ENCODE measurements at regions not wholly inside any gene's neighbourhood (a gene's known extent, or its start where the extent isn't known, plus 50 kb on each side); places are given as distances from the start of the nearest gene placed in this dataset.
A peak's percentile ranks its signal among the peaks of the same experiment; 100 is the strongest.

DNA sequence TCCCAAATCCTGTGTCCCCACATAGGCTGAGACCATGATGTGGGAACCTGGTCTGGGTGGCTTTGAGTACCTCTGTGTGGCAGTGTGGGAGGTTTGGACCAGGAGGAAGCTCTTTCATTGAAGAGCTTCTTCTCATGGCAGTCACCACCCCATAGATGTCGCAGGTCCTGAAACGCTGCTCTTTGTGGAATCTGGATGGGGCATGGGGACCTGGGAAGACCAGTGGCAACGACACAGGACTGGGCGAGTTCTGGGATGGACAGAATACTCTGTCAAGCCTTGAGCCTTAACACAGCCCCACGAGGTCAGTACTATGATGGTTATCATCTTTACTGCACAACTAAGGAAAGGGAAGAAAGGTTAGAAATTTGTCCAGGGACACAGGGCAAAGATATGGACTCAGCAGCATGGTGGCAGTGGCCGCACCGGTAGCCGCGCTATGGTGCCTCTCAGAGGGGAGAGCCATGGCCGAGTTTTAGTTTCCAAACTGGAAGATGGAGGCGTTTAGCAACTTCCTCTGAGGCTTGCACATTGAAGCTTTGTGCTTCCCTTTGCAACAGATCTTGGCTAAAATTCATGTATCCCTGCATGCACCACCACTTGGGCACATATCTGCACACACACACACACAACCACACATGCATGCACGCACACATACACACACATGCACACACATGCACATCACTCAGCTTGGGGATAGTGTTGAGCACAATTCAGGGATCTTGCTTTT lies 117.7 kb upstream of the C1orf174 start:
- no peak for DNase-seq

DNA sequence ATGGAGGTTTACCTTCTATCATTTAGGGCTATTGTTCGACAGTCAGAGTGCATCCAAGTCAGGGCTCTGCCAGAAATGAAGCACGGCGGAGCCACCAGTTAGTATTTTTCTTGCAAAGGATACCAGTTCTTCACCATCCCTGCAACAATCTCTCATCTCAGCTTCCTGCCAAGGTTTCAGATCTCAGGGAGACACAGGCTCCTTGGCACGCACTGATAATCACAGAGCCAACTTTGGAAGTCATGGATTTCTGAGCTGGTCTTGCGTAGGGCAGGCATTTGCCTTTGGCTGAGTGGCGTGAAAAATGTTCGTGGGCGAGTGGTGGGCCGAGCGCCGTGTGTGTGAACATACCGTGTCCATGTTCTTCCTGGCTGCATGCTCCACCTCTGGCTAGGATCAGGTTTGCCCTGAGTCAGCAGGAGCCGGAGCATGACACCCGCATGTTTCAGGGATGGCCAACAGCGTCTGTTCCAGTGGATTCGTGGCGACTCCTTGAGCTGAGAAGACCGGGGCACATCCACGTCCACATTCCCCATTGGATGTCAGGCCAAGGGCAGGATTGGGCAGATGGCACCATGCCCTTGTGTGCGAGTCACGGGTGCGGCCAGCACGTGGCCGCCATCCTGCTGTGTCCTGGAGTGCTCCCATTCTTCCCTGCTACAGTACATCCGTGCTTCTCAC lies 118.5 kb upstream of the C1orf174 start:
- peak; percentile 59 for DNase-seq

DNA sequence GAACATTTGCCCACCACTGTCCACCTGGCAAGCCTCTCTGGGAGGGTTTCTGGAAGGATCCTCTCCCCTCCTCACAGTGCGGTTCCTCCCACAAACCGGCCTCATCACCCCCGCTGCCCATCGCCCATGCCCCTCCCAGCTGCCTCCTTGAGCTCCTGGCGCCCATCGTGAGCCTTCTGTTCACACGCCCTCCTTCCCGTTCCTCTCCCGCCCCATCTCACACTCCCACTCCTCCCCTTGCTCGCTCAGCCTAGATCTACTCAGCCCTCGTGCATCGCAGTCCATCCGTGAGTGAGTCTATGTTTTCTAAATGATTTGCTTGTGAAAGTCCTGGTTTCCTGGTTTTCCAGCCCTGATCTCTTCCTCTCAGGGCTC lies 119.1 kb upstream of the C1orf174 start:
- DNase-seq, result no peak

DNA sequence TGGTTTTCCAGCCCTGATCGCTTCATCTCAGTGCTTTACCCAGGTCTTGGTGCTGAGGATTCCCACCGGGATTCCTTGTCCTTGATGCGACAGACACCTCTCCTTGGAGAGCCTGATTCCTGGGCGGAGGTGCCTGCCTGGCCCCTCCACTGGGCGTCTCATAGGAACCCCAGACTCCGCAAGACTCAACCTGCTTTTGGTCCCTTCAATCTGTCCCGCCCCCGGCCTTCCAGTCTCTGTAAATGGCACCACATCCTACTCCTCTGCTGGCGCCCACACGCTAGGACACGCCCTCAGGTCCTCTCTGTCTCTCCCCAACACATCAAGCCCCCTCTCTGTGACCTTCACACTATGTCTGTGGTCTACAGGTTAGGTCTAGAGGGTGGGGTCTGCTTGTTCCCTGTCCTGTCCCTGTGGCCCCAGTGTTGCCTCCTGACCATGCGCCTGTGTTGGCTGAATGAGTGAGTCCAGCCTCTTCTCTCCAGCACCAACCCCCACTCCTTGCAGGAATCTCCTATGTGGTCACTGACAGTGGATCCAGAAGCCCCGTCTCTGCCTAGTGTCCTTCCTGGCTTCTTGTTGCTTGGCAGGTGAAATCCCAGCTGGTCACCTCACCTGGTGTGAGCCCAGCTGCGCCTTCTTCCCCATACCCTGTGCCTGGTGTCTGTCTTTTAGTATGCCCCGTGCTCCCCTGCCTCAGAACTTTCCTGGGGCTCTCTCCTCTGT lies 119.7 kb upstream of the C1orf174 start:
- DNase-seq, result no peak

DNA sequence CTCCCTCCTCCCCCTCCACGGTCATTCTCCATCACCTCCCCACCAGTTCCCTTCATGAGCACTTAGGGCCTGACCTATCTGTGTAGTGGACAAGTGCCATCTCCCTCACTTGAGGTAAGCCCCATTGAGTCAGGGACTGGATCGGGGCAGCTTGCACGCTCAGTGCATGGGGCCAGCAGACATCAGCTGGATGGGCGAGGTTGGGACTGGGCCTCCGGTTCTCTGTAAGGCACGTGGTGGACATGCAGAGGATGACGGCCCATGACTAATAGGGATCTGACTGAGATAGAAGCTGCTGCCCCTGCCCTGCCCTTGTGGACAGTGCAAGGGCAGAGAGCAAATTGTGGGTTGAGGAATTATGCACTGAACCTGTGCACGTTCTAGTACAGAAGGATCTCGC lies 120.4 kb upstream of the C1orf174 start:
- no peak for DNase-seq

DNA sequence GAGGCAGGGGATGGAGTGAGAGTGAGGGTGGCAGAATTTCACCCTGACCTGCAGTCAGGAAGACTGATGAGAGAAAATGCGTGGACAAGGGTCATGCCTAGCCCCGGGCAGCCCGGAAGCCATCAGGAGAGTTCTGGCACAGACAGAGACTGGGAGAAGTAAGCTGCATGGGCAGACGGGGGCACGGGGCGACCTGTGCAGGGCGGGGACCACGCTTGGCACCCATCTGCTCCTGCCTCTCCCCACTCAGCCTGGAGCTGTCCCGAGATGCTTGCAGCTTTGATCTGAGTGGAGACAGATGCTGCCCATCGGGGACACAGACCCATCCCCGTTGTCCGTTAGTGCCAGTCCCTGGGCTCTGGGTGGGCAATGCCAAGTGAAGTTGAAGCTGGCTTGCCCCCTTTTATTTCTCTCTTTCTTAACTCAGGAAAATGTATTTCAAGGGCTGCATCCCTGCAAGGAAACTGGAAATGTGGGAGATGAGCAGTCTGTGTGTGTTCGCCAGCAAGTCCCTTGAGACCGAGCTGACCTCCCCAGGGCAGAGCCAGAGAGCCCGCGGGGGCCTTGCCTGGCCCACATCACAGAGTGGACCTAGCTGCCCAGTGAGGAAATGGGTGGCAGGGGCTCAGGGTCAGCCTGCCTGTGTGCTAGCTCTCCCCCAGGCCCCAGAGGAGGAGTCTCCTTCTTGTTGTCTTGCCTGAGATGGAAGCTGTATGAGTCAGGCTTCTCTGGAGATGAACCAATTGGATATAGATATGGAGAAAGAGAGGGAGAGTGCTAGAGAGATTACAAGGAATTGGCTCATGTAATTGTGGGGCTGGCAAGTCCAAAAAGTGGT lies 121.3 kb upstream of the C1orf174 start:
- no peak for DNase-seq

DNA sequence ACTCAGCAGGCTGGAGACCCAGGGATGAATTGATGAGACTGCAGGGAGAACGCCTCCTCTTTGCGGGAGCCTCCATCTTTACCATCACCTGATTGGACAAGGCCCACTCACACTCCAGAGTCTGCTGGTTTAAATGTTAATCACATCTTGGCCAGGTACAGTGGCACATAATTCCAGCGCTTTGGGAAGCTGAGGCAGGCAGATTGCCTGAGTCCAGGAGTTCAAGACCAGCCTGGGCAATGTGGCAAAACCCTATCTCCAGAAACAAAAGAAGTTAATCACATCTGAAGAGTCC lies 121.8 kb upstream of the C1orf174 start:
- no peak for DNase-seq

DNA sequence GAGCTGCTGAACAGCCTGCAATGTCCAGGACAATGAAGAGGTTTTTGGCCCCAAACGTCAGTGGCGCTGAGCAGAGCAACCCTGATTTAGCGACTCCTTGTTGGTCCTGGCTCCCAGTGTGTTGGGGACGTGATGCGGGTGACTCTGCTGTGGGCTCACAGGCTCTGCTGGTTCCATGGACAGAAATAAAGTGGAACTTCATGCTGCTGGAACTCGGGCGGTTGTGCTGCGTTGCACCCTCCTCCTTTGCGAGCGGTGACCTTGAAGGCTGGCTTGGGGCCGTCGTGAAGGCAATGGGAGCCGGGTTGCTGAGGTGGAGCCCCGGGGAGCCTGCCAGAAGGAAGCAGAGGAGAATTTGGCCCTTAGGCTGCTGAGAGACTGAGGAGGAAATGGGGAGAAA lies 122.6 kb upstream of the C1orf174 start:
- no peak for DNase-seq

DNA sequence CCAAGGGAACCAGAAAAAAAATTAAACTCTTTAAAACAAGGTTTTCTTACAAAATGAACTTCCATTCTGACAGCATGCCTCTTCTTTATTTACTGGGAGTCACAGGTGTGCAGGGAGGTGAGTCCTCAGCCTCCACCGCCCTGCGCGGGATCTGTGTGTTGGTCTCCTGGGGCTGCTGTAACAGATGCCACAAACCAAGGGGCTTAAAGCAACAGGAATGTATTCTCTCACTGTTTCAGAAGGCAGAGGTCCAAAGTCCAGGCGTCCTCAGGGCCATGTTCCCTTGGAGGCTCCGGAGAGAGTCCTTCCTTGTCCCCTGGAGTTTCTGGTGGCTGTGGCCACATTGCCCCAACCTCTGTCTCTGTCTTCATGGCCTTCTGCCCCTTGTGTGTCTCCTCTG lies 123.6 kb upstream of the C1orf174 start:
- DNase-seq, result no peak

DNA sequence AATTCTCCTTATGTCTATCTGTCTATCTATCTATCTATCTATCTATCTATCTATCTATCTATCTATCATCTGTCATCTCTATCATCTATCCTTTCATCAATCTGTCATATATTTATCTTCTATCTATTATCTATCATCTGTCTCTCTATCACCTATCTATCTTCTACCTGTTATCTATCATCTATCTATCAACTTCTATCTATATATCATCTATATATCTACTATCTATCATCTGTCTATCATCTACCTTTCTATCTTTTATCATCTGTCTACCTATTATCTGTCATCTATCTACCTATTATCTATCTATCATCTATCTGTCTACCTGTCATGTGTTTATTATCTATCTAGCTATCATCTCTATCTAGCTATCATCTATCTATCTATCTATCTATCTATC lies 124.7 kb upstream of the C1orf174 start:
- no peak for DNase-seq

DNA sequence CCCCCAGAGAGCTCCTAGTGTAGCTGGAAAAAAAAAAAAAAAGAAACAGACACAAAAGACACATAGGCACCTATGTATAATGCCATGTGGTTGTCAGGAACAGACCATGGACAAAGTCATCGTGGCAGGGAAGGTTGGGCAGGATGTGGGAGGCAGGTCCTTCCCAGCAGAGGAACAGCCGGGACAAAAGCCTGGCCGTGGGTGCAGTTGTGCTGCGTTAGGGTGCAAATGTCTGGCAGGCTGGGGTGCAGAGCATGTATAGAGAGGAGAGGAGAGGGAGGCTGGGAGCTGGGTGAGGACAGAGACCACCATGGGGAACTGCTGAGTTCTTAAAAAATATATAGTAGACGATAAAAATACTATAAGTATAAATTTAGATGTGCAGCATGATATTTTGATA lies 125.7 kb upstream of the C1orf174 start:
- DNase-seq, result no peak

DNA sequence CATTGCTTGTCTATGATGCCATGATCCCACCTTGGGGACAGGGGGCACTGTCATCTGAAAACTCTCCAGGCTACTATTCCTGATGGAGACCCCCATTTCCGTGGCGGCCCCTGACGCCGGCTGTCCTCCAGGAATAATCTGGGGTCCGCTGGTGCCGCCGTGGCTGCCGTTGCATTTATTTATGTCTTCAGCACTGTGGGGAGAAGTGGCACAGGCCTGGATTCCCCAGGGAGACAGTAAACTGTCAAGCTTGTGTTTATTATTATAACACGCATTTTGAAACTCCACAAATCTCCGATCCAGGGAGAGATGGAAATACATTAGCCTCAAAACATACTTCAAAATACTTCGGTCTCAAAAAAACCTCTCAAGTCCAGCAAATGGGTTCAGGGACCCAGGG lies 126.9 kb upstream of the C1orf174 start:
- no peak for DNase-seq

DNA sequence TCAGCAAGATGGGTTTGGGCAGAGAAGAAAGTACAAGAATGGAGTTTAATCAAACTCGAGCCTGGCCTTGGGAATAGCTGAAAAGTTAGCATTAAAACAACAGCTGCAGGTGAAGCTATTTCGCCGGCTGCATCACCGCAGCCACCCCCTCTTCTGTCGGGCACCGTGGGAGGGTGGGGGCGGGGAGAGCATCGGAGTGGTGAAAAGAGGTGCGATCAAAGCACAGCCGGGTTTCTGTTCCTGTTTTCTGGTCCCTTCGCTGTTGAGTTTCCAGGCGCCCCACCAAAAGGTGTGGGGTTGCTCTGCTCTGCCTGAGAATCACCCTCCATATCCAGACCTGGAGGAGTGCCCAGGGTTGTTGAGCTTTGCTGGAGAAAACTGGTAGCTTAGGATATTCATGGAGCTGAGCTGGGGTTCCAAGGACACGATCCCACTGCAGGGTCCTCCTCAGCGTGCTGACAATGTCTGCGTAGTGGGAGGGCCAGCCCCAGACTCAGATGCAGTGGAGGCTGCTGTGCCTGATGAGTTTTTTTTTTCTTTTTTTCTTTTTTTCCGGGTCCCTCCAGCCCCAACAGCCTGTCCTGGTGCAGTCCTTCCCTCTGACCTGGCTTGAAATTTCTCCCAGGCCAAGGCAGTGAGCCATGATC lies 127.5 kb upstream of the C1orf174 start:
- DNase-seq, result no peak

DNA sequence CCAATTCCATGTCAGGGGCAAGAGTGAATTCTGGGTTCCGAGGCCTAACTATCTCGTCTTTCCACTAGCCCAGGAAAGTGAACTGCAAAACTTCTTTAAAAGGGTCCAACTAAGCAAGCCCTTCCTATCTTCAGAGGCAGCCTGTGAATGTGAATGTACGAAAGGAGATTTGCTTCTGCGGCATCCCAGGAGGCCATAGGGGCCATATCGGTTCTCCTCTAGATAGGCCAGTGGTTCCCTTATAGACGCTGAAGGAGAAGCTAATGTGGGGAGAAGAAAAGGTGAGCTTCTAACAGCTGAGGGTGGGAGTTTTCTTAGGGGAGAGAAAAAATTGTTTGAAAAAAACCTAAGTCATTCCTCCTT lies 128.0 kb upstream of the C1orf174 start:
- DNase-seq, result no peak

DNA sequence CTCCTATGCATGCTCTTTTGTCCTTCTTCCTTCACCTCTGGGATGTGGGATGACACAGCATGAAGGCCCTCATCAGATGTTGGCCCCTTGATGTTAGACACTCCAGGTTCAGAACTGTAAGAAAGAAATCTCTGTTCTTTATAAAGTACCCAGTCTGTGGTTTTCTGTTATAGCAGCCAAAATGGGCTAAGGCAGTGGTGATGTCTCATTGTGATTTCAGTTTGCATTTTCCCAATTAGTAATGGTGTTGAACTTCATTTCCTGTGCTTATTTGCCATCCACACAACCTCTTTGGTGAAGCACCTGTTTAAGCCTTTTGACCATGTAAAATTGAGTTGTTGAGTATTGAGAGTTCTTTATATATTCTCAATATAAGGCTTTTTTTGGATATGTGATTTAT lies 129.3 kb upstream of the C1orf174 start:
- no peak for DNase-seq

DNA sequence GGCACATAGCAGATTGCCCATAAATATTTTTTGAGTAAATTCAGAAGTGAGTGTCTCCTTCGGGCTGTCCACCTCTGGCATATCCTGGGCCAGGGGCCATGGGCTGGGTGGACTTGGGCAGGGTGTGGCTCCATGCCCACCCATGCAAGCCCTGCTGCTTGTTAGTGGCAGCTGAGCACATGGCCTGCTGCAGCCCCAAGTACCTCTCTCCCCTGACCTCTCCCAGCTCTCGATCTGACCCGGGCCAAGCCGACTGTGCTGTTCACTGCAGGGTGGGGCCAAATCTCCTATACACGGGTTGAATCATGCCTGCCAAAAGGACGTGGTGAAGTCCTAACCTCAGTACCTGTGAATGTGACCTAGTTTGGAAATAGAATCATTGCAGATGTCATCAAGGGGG lies 132.5 kb upstream of the C1orf174 start:
- no peak for DNase-seq

DNA sequence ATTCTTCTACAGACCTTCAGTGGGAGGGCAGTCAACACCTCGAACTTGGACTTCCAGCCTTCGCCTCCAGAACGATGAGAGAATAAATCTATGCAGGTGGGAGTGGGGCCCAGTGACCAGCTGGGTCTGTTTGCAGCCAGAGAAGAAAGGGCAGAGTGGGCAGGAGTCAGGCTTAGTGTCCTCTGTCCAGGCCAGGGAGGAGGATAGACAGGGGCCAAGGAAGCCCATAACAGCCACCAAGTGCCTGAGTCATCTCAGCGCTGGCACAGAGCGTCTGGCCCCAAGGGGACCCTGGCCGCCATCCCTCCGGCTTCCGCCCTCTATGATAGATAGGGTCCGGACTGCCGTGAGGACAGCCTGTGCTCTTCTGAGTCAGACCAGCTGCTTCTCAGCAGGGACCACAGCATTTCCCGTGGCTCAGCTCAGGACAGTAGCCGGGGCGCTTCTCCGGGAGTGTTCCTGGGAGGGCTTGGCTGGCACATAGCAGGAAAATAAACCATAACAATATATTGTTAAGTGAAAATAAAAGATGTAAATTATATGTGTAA lies 133.1 kb upstream of the C1orf174 start:
- no peak for DNase-seq

DNA sequence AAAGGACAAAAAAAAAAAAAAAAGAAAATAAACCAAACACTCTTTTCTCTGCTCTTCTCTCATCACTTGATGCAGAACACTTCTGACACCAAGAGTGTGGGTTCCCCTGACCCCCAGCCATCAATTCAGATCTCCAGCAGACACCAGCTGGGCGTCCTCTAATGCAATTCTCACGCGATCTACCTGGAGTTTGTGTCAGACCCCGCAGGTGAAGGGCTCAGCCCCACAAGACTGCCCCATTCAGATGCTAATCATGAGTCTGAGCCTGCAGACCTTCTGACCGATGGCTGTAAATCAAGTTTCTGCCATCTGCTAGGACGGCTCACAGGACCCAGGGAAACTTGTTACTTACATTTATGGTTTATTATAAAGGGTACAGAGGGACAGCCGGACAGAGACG lies 133.6 kb upstream of the C1orf174 start:
- no peak for DNase-seq

DNA sequence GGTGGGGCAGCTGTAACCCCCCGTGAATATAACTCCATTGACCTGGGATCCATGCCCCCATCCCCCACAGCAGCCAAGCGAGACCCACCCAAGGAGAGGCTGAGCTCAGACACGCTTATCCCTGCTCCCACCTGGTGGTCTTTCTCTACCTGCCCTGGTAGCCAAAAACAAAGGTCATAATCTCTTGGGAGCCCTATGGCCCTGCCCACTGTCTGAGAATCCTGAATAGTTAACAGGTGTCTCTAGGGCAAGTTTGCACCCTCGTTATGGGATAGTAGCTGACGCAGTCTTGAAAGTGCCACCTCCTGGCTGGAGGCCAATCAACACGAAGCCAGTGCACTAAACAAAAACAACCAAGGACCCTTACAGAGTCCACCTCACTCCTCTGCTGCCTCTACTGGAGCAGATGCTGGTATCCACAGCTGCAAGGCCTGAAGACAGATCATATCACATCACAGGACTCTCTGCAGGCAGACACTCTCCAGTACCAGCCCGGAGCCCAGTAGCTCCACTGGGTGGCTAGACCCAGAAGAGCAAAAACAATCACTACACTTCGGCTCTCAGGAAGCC lies 134.3 kb upstream of the C1orf174 start:
- no peak for DNase-seq

DNA sequence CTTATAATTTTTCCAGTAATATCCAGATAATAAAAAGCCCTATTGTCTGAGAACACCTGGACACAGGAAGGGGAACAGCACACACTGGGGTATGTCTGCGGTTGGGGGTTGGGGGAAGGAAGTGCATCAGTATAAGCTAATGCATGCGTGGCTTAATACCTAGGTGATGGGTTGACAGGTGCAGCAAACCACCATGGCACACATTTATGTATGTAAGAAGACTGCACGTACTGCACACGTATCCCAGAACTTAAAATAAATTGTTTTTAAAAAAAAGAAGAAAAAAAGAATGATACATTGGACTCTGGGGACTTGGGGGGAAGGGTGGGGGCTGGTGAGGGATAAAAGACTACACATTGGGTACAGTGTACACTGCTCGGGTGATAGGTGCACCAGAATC lies 144.9 kb upstream of the C1orf174 start:
- DNase-seq, result no peak

DNA sequence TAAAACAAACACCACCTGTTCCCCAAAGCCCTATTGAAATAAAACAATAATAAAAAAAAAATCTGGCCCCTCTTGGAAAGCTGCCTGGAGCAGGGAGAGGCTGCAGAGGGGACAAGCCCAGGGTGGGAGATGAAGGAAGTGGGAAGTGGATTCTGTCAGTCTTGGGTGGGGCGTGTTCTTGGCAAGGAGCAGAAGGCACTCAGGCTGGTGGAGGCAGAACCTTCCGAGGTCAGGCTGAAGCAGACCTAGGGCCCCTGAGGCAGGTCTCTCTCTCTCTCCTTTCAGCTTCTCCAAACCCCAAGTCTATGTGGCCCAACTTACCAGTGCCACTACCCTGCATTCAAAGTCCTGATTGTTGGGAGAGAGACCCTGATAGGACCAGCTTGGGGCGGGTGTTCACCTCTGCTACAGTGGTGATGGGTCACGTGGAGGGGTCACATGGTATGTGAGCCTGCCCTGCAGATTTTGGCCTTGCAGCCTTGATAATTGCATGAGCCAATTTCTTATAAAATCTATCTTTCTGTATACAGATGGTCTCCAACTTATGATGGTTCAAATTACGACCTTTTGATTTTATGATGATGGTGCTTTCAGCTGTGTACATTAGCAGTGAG lies 145.4 kb upstream of the C1orf174 start:
- no peak for DNase-seq

DNA sequence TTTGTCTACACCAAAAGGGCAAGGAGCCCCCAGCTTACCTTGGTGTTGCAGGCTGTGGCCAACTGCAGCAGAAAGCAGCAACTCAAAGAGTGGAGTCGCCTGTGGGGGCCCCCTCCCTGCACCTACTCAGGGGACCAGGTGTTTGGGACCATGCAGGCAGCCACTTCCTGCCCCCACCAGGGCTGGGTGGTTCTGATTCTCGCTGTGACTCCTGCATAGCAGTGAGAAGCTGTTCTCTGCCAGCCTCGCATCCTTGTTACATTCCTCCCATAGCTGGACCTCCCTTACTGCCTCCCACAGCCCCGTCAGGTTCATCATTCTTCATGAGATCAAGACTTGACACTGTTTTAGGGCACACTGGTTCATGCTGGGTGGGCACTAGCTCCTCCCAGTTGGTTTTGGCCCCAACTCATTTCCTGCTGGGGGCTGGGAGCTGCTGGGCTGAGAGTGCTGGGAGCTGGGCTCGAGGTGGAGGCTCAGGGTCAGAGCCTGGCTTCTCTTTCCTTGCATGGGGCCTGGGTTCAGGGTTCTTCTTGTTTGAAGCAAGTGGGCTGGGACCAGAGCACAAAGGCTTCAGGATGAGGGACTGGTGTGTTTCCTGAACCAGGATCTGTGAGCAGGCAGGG lies 146.9 kb upstream of the C1orf174 start:
- no peak for DNase-seq

Data from DMS53 (cell line).